Raji (cell line): ENCODE measurements at regions not wholly inside any gene's neighbourhood (a gene's known extent, or its start where the extent isn't known, plus 50 kb on each side); places are given as distances from the start of the nearest gene placed in this dataset.

ENCODE experiments used
- POLR2A ChIP-seq: IDR thresholded peaks from 2 replicates; pipeline ENCODE4 v1.6.1; 2011; ENCODE audit warnings: low read depth, low read length, control low read depth; ENCODE audit not compliant: insufficient read depth

GRCh38 chrX:2609431-2610238 lies 81.5 kb upstream of the CD99 start:
- TF ChIP-seq POLR2A = no peak

DNA sequence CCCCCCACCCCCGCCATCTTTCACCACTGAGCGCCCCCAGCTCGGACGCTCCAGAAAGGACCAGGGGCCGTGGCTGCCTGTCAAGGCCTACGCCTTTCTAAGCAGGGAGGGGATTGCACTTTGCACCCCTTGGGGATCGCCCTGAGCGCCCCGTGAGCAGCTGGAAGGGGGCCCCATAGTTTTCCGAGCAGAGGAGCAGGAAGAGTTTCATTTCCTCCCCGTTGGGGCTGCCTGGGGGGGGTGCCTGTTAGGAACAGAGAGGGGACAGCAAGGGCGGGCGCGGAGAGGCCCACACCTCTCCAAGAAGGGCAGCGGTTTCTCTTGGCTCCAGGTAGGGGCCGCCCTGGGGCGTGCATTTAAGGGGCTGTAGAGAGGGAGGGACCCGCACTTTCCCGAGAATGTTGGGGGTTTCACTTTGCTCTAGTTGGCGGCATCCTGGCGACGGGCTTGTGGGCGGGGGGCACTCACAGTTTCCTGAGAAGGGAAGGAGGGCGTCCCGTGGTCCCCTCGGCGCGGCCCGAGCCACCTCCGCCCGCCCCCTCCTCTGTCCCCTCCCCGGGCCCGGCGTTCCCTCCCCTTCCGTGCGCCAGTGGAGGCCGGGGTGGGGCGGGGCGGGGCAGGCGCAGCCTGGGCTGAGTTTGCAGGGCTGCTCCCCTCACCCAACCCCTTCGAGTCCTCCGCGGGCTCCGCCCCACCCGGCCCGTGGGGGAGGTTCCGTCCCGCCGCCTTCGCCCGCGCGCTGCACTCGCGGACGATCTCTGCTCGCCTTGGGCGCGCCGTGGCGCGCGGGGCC lies 82.3 kb upstream of the CD99 start:
- peak; percentile 71 for TF ChIP-seq POLR2A

DNA sequence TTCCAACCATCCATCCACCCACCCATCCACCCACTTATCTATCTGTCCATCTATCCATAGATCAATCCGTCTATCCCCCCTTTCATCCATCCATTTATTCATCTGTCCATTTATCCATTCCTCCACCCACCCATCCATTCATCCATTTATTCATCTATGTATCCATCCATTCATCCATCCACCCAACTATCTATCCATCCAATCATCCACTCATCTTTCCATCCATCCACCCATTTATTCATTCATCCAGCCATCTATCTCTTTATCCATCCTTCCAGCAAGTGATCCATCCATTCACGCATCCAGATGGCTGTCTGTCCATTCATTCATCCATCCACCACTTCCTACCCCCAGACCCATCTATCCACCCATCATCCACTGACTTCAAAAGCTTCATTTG lies 84.0 kb upstream of the CD99 start:
- no peak for TF ChIP-seq POLR2A

GRCh38 chrX:2600564-2600963 lies 90.5 kb upstream of the CD99 start:
- no peak for TF ChIP-seq POLR2A

DNA sequence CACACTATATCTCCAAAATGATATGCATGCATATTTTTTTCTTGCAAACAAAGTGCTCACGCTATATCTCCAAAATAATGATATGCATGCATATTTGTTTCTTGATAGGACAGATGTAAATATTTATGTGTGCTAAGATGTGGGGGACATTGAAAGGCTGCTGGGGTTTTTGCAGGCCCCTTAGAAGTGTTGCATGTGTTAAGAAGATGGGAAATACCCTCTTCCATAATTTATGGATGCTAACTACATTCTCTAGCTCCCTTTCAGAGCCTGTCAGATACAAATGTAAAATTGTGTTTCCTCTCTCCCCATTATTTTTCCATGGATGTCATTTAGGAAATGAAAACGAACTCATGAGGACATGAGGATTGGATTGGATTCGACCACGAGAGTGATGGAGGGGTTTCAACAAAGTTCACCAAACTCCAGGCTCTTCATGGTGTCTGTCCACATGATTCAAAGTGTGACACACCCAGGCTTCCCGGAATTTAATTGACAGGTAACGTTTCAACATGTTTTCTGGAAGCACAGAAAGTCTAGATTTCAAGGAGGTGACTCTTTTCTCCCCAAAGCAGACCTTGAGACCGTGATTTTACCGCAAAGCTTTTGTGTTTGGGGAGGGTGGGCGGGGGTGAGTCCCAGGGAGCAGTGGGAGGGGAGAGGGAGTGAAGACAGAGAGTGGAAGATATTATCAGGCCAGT lies 94.4 kb upstream of the CD99 start:
- TF ChIP-seq POLR2A = no peak

DNA sequence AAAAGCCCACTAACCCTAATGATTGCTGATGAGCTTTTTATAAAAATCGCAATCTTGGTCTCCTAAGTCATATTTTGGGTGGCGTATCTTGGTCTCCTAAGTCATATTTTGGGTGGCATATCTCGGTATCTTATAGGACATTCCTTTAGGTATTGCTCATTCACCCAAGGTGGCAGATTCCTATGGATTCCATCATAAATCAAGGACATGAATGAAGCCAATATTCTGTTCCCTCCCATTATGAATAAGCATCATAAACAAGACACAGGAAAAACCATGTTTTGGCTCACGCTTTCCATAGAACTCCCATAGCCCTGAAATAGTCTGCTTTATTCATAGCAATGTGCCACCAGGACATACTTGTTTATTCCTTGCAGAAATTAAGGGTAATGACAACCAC lies 95.0 kb upstream of the CD99 start:
- no peak for TF ChIP-seq POLR2A

GRCh38 chrX:2595258-2595657 lies 94.5 kb upstream of the DHRSX start:
- no peak for TF ChIP-seq POLR2A

- no peak for TF ChIP-seq POLR2A
Measured at GRCh38 chrX:2594491-2594890, 93.7 kb upstream of the DHRSX start.

- TF ChIP-seq POLR2A = no peak
Measured at GRCh38 chrX:2592279-2592678, 91.5 kb upstream of the DHRSX start.

DNA sequence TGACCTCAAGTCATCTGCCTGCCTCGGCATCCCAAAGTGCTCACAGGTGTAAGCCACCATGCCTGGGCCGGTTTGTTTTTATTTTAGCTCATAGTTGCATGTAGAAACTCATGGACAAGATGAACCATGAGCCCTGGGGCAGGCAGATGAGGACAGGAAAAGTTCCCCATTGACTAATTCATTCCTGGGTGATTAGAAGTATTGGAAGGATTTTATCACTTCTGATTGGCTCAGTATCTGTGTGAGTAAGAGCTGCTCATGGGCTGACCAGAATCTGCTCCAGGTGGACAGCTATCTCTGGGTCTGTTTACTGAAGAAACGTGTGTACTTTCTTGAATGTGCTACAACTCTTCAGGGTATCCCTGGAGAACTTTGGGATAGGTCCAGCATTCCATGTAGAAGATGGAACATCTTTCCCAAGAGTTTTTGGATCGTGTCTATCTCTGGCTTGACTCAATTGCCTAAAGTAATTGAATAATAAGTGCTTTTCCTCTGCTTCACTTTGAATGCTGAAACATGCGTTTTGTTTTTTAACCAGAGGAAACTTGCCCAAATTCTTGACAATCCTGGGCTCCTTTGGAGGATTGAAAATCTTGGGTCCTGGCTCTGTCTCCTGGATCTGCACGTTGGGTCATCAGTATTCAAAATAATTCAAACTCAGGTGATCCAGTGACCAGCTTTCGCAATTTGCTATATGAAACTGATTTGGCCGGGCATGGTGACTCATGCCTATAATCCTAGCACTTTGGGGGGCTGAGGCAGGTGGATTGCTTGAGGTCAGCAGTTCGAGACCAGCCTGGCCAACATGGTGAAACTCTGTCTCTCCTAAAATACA lies 88.6 kb upstream of the DHRSX start:
- no peak for TF ChIP-seq POLR2A

GRCh38 chrX:2588049-2588448 lies 87.3 kb upstream of the DHRSX start:
- TF ChIP-seq POLR2A = no peak

DNA sequence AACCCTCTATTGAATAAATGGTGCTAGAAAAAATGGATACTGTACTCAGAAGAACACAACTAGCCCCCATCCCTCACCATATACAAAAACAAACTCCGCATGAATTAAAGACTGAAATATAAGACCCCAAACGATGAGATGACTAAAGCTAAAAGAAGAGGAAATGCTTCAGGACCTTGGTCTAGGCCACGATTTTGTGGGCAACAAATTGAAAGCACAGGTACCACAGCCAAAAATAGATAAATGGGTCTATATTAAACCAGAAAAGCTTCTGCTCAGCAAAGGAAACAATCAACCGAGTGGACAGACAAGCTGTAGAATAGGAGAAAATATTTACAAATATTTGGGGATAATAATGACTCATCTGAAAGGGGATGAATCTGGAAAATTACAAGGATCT lies 86.4 kb upstream of the DHRSX start:
- no peak for TF ChIP-seq POLR2A

DNA sequence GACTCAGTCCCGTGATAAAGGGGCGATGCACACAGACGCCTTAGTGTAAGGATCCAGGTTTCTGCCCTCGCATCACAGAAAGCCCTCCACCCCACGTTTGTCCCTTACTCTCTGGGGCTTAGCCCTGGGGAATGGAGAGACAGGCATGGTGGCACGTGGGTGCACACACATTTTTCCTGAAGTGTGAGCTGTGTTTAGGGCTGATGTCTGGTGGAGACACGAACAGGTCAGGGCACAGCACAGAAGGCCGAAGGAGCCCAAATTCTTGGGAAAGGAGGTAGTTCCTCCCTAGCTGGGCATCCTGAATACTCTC lies 84.3 kb upstream of the DHRSX start:
- TF ChIP-seq POLR2A = no peak

DNA sequence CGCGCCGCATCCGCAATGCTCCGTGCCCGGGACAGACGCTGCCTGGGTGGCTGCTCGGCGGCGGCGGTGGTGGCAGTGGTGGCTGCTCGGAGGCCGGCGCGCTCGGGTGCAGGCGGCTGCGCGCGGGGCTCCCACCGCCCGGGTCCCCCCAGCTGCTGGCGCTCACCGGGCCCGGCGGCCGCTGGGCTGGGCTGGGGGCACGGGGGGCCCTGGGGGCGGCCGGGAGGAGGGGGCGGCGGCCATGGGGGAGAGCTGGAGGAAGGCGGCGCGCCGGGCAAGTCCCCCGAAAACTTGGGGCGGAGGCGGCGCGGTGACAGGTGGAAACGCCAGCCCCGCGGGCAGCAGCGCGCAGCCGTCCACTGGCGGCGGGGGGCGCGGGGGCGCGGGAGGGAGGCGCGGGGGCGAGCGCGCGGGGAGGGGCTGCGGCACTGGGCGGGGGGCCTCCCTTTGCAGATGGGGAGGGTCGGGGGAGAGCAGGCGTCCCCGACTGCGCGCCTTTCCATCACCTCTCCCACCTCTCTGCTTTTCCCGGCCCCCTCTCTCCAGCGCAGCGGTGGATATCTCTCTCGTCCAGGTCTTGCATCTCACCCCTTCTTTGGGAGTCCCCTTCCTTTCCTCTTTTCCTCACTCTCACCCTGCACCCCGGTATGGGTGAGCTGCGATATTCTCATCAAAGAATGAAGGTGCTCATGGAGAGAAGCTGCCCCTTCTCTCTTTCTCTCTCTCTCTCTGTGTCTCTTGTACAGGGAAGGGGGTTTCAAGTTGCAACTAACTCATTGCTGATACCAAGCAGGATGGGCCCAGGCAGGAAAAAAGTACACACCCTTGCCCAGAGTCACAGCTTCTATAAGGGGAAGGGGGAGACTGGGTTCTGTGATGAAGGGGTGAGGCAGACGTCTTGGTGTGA lies 83.7 kb upstream of the DHRSX start:
- TF ChIP-seq POLR2A = no peak
